ENCODE measurements at regions not wholly inside any gene's neighbourhood (a gene's known extent, or its start where the extent isn't known, plus 50 kb on each side); places are given as distances from the start of the nearest gene placed in this dataset.

- TF ChIP-seq, protein P1, sequence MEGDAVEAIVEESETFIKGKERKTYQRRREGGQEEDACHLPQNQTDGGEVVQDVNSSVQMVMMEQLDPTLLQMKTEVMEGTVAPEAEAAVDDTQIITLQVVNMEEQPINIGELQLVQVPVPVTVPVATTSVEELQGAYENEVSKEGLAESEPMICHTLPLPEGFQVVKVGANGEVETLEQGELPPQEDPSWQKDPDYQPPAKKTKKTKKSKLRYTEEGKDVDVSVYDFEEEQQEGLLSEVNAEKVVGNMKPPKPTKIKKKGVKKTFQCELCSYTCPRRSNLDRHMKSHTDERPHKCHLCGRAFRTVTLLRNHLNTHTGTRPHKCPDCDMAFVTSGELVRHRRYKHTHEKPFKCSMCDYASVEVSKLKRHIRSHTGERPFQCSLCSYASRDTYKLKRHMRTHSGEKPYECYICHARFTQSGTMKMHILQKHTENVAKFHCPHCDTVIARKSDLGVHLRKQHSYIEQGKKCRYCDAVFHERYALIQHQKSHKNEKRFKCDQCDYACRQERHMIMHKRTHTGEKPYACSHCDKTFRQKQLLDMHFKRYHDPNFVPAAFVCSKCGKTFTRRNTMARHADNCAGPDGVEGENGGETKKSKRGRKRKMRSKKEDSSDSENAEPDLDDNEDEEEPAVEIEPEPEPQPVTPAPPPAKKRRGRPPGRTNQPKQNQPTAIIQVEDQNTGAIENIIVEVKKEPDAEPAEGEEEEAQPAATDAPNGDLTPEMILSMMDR (IDR thresholded peaks at IDR 0.05), result no peak
- TF ChIP-seq EZH2 (IDR thresholded peaks at IDR 0.05) (no peak), EZH2phosphoT487 (IDR thresholded peaks at IDR 0.05) (no peak)
Measured at GRCh38 chr3:139118835-139119234, 74.1 kb upstream of the PRR23C start.

All from neural progenitor cell (in vitro differentiated cells).